Hepatocyte (in vitro differentiated cells): ENCODE measurements at regions not wholly inside any gene's neighbourhood (a gene's known extent, or its start where the extent isn't known, plus 50 kb on each side); places are given as distances from the start of the nearest gene placed in this dataset.

Experiments used
- CTCF ChIP-seq: fragments of 200-600 bp; sonication (generic); IDR thresholded peaks from 2 replicates; pipeline ENCODE4 v1.5.1; 2016; ENCODE audit warnings: antibody characterized with exemption, mild to moderate bottlenecking; ENCODE audit not compliant: poor library complexity
- EZH2 ChIP-seq: fragments of 200-600 bp; sonication (generic); IDR thresholded peaks from 2 replicates; pipeline ENCODE4 v1.6.1; 2016; ENCODE audit warnings: antibody characterized with exemption, mild to moderate bottlenecking, borderline replicate concordance

- no peak for TF ChIP-seq CTCF
- no peak for TF ChIP-seq EZH2
Measured at GRCh38 chr13:68727798-68728197, 1379.8 kb upstream of the ATXN8OS start.
